NCI-H2081 (cell line): ENCODE measurements at regions not wholly inside any gene's neighbourhood (a gene's known extent, or its start where the extent isn't known, plus 50 kb on each side); places are given as distances from the start of the nearest gene placed in this dataset.
"Not testable (repeated sequence)": the region's sequence is repeated elsewhere in the genome, so short reads cannot be mapped to it uniquely, and the experiment has no call there.

ENCODE experiments used
- DNase-seq, 2 experiments: peaks; one replicate each; lab custom pipeline; 2025; lab: John Stamatoyannopoulos, UW

DNA sequence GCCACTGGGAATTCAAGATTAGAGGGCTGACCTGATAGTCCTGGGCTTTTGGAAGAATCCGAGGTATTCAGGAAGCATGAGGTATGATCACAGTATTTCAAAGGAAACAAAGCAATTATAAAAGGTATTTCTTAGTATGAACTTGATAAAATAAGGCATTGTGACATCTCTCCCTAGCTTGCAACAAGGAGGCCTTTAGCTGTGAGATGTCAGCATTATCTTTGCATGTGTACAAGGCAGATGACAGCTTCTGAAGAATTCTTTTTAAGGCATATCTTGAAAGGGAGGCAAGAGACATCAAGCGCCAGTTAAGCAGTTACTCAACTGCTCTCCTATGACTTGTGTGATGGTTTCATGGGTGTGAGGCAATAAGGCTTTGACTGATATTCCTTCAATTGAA, 1123.7 kb downstream of the PLA2G4A start:
- no peak for DNase-seq

DNA sequence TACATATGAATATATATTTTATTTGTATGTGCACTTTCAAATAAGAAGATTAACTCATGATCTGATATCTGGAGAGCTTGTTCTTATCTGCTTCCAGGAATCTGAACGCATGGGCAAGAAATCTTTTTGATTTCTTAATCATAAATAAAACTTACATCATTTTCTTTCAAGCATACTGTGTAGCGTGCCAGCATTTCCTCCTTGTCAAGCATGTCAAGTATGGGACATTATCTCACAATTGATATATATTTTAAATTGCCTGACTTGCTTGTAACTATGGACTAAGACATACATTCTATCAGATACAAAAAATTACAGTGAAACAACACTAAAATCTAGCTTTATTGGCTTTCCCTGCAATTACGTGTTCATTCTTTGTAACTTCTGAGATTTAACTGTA, 1128.2 kb downstream of the PLA2G4A start:
- no peak for DNase-seq

DNA sequence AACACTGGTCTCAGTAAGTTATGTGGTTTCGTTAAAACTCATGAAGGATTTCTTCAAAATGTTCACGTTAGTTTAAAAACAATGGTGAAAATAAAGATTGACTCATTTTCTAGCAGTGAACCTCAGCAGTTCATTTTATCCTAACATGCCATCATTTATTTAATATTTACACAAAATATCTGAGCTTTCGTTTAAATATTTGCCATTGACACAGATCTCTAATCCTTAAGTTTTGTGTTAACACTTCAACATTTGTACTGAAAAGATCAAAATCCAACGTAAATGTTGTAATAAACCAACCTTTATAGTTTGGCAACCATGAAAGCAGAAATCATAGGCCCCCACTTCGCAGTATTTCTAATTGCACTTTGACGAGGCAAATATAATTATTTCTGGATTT, 1129.5 kb downstream of the PLA2G4A start:
- no peak for DNase-seq

DNA sequence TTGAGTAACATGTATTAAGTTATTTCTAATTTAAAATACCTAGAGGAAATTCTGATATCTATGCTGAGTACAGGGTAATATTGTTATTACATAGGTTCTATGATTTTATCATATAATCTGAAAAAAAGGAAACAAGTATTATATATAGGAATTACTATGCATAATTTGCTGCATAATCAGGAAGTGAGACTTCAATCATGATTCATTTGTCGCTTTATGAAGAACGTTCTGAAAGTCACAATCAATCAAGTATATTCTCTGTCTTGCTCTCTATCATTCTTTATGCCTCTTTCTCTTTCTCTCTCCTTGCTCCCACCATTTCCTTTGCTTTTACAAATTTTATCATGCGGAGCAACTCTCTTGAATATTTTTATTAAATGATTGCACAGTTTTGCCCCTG, 1130.3 kb downstream of the PLA2G4A start:
- DNase-seq: no peak

DNA sequence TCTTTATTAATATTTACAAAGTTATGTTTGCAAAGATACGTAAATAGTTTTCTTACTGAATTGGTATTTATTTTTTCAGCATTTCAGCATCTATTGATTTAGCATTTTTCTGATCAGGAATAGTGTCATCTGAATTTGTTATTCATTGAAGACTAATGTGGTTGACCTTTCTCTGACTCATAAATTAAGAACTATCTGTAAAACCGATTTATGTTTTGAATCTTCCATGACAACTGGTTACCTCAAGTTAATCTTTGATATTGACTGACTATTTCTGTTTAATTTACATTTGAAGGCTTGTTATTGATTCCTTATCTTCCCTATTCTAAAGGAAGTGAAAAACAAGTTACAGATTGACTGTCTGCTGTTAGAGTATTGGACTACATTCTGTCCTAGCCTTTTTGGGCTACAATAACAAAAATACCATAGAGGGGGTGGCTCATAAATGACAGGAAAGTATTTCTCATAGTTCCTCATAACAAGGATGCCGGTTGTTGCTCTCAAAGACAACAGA, 1131.4 kb downstream of the PLA2G4A start:
- no peak for DNase-seq

DNA sequence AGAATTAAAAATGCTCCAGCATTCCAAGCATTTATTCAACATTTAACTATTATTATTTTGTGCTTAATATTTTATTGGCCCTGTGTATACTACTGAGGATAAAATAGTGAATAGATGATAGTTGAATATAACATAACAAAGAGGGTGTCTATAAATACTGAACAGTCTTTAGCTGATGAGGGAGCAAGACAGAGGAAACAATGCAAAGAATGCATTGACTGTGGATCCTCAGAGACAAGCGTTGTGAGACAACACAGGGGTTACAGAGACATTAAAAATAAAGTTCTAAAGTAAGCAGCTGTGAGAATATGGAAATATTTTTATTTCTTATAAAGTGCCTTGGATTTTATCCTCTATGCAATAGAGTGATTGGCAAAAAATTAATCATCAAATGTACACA, 1133.1 kb downstream of the PLA2G4A start:
- no peak for DNase-seq

DNA sequence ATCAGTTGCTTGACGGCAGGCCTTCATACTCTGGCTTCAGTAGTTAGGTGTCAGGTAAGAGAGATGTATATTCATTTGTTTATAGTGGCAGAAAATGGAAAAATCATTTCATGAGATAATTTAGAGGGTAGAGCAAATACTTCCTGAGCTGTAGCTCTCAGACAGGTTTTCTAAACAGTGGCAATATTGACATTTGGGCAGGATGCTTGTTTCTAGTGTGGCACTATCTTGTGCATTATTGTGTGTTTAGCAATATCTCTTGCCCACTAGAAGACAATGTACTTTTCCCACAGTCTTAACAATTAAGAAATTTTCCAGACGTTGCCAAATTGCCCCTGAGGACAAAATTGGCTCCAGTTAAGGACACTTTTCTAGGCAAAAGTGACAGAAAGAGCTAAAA, 1143.1 kb downstream of the PLA2G4A start:
- DNase-seq: peak in 1 of 2 experiments; percentile 29

DNA sequence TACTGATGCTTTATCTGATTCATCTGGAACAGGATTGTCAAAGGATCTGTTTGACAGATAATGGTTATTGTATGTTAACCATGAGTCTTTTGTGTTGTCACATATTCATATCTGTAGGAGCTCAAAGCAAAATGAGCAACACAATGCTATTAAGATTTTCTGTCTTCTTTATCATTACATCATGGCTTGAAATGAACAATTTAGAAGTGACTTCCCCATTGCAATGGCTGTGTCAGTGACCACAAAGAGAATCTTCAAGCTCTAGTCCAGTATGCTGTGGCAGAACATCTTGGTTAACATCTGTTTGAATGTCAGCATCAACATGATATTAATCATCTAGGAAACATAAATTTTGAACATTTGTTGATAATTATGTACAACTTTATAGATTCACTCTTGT, 1148.5 kb downstream of the PLA2G4A start:
- no peak for DNase-seq

DNA sequence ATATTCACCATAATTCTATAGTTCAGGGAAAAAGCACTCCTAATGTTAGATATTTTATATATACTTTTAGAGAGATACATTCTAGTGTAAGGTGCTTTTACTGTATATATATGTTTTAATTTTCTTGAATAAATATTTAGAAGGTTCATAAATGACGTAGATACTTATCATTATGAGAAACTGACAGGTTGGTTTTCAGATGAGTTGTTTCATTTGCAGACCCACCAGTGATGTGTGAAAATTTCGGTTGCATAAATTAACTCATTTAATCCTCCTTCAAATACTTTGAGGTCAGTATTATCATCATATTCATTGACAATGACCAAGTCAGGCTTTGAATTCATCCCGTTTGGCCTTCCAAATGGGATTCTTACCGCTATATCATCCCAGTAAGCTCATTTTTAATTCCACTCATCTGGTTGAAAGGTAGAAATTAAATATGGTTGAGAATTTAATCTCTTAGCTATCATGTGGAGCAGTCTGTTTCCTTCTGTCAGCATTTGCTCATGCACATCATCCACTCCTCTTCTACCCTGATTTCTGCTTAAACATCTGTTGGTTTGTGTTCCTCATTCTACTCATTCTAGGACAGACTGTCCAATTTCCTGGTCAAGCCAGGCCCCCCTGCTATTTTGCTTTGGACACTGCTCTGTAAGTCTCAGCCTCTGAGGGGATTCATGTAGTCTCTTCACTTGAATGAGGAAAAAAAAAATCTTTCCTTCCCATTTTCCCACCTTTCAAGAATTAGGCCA, 1156.6 kb downstream of the PLA2G4A start:
- no peak for DNase-seq

DNA sequence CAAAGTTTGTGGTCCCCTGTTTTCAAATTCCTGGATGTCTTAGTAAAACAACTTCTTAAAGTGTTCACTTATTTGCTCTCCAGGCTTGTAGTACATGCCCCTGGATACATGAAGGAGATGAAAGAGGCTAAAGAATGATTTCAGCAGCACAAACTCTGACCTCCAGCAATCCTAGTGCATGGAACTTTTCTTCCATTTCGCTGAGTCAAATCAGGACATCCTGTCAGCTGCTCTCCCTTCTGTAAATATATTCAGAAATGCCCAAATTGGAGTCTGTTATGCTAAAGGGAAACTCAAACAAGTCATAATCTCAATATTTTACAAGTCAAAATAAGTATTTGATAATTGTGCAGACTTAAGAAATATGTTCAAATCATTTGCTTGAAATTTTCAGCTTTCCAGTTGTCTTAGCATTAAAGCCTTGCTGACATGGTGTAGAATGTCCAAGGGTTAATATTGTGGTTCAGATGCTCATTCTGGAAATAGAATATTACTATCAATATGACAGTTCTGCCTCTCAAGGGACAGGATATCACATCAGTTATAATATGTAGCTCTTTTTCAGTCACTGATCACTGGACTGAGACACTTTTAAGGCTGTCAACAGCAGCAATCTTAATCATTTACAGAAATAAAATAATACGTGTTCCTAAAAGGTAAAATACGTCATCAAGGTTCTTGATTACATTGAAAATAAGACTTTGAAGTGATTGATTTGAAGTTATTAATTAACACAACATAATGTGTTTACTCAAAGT, 1157.3 kb downstream of the PLA2G4A start:
- no peak for DNase-seq

DNA sequence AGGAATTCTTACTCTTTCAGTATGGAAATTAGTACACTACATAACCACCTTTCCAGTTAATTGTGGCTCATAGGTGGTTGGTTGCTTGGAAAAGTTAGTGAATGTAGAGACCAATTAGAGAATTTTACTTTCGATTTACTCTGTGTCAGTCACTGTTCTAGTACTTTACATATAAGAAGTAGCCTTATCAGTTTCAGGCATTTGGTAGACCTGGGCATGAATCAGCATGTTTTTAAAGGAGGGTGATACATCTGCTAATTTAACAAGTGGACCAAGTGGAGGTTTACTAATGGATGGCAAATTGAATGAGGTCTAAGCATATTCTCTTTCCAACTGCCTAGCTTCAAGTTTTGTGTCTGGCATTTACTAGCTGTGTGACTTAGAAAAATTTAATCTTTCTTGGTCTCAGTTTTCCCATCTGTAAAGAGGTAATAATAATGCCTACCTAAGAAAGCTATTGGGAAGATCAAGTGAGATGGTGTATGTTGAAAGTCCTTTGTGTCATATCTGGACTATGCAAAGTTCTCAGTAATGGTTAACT, 1158.6 kb downstream of the PLA2G4A start:
- no peak for DNase-seq

DNA sequence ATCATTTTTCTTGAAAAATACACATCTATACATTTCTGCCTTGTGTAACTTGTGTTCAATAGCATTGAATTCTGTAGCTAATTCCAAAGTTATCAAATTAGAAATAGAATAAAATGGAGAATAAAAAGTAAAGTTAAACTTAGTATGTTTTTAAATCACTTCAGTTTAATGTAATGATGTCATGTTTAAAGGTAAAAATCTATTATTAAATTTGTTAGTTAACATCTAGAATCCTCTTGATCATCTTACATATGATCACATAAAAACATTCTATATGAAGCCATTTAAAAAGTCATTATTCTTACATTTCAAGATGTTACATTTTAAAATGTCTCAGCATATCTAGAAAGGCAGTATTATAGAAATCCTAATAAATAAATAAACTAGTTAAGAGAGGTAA, 1163.2 kb downstream of the PLA2G4A start:
- DNase-seq: no peak

DNA sequence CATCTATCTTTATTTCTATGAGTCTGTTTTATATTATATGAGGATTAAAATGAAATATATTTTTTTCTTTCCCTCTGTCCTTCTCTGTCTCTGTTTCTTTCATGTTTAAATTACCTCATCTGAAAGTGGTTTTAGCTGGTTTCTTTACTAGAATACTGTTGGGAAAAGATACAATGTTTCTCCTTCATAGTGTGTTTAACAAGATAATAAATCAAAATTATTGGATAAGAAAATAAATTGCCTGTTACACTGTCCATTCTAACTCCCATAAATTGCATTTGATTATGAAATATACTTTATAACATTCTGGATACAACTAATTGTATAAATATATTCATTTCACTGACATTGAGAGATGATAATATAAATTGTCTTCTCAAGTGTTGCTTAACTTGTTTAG, 1168.0 kb downstream of the PLA2G4A start:
- DNase-seq: no peak

DNA sequence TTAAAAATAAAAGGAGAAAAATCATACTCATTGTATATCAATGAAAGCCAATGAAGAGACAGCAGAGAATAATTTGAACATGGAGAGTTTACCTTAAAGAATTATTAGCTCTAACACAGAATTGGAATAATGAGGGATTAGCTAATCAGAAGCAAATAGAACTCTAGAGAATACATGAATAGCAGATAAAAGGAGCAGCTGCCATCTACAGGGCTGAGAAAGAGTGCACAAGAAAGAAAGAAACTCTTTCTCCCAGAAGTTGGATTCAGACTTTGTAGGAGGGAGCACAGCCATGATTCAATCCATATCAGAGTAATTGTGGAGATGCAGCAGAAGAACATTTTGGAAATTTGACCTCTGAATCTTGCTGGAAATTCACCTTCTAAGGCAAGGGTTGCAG, 1171.2 kb downstream of the PLA2G4A start:
- DNase-seq: no peak

DNA sequence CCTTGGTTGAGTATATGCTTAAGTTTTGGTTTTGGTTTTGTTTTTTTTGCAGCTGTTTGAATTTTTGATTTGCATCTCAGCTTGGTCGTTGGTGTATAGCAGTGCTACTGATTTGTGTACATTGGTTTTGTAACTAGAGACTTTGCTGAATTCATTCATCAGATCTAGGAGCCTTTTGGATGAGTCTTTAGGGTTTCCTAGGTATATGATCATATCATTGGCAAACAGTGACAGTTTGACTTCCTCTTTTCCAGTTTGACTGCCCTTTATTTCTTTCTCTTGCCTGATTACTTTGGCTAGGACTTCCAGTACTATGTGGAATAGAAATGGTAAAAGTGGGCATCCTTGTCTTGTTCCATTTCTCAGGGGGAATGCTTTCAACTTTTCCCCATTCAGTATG, 1174.9 kb downstream of the PLA2G4A start:
- DNase-seq: not testable (repeated sequence)

DNA sequence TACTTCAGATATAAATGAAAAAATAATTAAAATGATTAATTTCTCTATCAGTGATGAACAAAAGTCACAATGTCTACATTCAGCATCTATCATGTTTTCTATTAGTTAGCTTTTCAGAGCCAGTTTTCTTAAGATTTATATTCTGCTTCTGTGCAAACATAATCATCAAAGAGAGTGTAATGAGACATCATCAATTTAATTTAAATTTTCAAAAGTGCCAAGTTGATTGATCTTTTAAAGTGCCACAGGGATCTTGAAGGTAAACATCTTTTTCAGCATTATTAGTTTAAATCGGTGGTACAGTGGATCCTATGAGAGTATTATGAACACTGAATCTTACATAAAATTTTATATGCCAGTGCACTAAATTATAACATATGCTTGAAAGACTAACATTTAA, 1176.1 kb downstream of the PLA2G4A start:
- no peak for DNase-seq

DNA sequence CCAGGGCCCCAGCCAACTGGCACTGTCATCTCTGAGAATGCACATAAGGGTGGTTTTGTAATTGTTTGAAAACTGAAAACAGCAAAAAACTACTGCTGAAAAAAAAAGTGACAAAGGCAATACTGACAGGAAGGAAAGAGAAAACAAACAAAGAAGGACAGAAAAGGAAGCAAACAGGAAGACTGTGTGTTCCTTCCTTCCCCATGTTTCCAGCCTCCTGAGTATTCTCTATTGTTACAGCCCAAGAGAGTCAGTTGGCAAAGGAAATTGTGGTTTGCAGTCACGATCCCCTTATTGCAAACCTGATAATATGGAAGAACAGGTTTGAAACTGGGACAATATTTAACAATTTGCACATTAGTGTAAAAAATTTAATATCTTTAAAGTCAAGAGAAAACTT, 1177.6 kb downstream of the PLA2G4A start:
- no peak for DNase-seq

DNA sequence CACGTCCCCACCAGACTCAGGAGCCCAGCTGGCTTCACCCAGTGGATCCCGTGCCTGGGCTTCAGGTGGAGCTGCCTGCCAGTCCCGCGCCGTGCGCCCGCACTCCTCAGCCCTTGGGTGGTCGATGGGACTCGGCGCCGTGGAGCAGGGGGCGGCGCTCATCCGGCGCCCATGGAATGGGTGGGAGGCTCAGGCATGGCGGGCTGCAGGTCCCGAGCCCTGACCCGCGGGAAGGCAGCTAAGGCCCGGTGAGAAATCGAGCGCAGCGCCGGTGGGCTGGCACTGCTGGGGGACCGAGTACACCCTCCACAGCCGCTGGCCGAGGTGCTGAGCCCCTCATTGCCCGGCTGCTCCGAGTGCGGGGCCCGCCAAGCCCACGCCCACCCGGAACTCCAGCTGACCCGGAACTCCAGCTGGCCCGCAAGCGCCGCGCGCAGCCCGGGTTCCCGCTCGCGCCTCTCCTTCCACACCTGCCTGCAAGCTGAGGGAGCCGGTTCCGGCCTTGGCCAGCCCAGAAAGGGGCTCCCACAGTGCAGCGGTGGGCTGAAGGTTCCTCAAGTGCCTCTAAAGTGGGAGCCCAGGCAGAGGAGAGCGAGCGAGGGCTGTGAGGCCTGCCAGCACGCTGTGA, 1184.6 kb downstream of the PLA2G4A start:
- DNase-seq: not testable (repeated sequence)

DNA sequence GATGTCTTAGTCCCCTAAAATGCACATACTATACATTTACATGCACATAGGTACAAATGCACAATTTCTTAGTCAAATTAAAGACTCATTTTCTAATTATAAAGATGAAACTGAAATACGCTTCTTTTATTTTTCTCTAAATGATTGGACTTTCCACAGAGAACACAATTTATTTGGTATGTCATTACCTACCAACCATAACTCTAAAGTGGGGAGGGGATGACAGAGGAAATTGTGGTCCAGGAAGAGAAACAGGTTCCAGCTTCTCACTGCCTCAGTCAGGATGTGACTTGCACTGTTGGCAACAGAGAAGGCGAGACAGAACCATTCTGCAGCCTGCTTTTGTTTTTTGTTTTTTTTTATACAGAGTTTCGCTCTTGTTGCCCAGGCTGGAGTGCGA, 1189.2 kb downstream of the PLA2G4A start:
- DNase-seq: no peak

DNA sequence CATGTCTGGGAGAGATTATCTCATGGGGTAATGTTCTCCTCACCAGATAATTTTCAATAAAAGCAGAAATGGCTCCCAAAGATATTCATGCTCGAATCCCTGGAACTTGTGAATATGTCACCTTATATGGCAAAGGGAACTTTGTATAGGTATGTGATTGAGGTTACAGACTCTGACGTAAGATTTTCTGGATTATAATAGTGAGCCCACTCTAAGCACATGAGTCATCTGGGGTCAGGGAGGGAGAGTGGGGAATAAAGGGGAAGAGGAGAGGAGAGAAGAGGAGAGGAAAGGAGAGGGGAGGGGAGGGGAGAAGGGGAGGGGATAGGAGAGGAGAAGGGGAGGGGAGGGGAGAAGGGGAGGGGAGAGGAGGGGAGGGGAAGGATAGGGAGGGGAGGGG, 1193.9 kb downstream of the PLA2G4A start:
- no peak for DNase-seq

DNA sequence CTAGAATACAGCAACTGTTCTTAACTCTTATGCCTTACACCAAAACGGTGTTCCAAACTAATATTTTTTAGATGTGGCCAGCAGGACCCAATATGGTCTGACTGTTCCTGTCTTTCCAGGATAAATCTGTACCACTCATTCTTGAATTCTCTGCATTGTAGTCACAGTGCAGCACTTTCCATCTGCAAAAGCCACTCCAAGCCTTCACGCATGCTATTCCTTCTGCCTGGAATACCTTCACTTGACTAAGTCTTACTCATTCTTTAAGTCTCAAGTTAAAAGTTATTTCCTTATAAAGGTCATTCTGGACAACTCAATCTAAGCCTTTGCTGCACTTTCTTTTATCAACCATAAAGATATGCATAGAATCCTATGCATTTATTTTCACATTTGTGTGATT, 1194.5 kb downstream of the PLA2G4A start:
- DNase-seq: no peak

DNA sequence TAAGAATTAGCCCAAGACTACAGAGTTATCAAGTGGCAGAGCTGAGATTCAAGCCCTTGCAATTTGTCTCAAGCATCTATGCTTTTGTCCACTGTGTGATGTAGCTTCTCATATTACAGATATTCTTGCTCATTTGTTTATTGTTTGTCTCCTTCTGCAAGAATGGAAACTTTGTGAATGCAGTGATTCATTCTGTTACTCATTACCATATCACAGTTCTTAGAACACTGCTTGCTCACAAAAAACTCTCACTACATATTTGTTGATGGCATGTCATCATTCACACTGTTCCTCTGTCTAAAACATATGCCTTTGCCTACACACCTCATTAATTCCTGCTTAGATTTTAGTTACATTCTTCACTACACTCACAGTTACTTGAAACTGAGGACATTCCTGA, 1198.9 kb downstream of the PLA2G4A start:
- DNase-seq: no peak

DNA sequence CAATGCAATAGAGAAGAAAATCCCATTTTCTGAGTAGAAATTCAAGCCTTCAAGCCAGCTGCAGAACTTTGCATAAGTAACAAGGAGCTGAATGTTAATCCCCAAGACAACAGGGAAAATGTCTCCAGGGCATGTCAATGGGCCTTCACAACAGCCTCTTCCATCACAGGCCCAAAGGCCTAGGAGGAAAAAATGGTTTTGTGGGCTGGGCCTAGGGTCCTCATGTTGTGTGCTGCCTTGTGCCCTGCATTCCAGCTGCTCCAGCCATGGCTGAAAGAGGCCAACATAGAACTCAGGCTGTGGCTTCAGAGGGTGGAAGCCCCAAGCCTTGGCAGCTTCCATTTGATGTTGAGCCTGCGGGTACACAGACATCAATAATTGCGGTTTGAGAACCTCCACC, 1208.8 kb downstream of the PLA2G4A start:
- not testable (repeated sequence) for DNase-seq
